Germinal center (tissue), 1 donor: ENCODE measurements at regions not wholly inside any gene's neighbourhood (a gene's known extent, or its start where the extent isn't known, plus 50 kb on each side); places are given as distances from the start of the nearest gene placed in this dataset.

Experiments
- DNase-seq: peaks from one replicate; pipeline ENCODE4 v3.0.0; 2012; ENCODE audit warnings: mixed read lengths, low spot score

DNA sequence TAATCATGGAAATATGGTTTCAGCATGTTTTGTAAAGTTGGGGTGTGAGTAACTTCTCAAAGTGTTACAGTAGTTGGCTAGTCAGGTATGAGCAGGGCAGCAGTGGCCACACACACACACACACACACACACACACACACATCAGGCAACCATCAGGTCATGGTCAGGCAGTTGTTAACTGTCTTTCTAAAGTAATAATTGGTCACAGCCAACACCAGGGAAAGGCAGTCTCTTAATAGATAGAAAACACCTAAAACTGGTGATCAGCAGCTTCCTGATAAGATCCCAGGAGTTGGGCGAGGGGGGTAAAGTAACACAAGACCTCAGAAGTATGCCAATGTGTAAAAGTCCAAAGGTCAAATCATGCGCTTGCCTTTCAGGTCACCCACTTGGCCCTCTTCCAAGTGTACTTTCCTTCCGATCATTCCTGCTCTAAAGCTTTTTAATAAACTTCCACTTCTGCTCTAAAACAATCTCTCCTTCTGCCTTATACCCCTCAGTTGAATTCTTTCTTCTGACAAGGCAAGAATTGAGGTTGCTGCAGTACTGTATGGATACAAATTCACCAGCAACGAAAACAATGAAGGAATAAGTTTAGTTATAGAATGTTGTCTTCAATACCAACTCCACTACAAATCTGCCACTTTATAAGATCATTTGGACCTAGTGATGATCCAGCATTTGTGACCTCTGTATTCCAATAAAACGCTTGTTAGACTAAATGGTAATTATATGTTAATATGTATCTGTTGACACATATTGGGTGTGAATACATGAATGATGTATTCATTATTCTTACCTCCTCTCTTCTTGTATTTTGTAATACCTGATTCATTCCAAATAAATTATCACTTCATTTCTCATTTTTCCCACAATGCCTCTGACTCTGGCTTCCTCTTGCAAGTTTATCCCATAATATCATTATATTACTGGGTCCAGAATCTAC is 254.3 kb downstream of the METTL4 start:
- no peak for DNase-seq

DNA sequence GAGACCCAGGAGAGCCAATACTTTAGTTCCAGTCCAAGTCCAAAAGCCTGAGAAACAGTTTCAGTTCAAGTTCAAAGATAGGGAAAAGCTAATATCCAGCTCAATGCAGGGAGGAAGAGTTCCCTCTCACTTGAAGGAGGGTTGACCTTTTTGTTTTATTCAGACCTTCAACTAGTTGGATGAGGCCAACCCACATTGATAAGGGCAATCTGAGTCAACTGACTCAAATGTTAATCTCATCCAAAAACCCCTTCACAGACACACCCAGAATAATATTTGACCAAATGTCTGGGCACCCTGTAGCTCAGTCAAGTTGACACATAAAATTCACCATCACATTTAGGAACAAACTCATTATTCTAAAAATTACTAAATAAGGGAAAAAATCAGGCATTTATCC is 246.8 kb downstream of the METTL4 start:
- no peak for DNase-seq

DNA sequence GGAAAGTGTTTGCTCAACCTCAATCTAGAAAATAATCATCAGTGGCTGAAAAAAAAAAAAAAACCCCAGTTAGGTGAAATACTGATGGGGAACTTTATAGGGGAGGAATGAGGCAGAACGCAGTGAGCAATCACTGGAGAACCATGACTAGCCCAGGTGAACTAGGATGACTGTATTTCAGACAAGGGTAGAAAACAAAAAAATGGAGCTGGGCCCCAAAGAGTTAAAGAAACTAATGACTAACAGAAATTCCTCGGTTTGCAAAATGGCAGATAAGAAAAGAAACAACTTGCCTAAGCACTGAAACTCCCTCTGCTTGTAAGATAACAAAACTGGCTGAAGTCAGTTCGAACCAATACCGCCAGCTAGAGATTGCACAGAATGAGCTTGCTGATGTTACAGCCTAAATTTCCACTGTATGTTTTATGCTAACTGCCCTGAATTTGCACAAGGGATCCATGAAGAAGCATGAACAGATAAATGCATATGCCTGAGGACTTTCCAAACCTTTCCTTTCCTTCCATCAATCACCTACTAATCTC is 245.9 kb downstream of the METTL4 start:
- DNase-seq, result no peak

DNA sequence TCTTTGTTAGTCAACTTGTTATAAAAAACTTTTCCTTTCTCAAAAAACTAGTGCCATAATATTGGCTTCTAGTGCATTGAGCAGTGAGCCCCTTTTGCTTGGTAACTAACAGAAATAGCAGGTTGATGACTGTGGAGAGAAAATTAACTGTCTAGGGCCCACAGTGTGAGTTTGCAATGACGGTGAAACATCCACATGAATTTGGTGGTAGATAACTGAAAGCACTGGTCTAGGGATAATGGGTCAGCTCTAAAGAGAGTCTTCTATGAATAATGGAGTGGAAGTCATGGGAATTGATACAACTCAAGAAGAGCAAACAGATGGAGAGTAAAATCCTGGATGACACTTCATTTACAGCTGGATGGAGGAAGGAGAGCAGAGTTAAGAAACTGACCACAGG is 245.4 kb downstream of the METTL4 start:
- no peak for DNase-seq

DNA sequence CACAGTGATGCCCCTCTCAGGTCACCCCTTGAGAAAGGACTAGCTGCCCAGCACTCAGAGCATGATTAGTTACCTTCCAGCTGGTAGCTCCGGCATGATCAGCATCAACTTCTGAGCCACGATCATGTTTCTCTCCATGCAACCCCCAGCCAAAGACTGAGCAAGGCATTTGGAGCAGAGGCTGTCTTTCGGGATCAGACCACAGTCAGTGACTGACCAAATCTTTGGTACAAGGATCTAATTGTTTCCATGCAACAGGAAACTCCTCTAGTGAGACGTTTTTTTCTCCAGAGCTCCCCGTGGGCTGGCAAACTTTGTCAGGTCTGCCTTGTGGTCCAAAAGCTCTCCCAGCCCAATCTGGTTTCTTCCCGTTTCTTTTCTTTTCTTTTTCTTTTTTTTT is 244.3 kb downstream of the METTL4 start:
- no peak for DNase-seq

DNA sequence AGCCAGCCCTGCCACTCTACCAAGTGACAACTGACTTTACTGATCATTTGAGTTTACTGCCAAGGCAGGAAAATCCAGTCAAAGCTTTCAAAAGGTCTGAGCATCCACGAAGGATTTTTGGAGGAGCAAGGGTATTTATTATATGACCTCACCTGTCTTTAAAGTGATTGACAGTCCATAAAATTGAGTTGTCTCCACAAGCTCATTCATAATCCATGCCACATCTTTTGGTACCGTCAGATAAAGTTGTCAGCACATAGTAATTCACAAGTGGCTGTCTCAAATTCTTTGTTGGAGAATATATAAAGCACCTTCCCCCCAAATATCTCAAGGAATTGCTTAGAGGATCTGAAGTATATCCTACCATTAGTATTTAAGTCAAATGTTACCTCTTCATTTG is 240.5 kb downstream of the METTL4 start:
- no peak for DNase-seq

DNA sequence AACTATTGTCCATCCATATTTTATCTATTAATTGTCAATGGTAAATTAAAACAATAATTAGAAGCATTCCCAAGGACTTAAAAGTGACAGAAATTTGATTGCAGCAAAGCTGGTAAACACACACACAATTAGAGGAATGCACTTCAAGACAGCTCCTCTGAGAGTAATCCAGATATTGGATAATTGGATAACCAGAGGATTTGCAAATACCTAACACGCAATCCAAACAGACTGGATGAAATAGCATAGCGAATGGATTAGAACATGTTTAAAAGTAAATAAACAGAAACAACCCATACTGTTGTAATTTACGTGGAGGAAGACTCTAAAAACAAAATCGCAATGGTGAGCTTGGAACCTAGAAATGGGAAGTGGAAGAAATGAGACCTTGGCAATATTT is 239.8 kb downstream of the METTL4 start:
- DNase-seq, result no peak

DNA sequence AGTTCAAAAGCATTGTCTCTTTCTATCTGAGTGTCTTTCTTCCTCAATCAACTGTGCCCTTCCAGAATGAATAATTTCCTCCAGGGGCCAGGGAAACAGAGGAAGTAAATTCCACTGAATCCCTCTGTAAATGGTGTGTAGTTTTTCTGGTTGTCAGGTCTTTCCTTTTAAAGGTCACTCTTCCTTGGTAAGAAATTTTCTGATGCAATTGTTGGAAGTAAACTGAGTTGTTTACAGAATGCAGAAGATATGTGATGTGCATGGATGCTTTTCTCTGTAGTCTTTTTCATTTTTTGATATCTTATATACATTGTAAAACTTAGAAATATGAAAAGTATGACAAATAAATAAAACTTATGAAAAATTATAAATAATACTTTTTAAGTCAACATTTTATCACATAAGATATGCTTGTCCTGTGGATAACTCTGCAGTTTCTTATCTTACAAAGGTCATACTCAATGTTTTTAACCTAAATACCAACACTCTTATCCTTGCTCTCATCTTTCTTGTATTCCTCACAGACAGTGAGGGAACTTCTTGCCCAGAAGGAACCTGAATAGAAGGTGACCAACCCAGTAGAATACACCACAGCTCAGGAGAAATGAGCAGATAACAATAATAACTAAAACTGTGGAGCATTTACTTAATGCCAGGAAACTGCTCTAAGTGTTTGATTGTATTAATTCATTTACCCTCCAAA is 234.5 kb downstream of the METTL4 start:
- DNase-seq, result no peak

DNA sequence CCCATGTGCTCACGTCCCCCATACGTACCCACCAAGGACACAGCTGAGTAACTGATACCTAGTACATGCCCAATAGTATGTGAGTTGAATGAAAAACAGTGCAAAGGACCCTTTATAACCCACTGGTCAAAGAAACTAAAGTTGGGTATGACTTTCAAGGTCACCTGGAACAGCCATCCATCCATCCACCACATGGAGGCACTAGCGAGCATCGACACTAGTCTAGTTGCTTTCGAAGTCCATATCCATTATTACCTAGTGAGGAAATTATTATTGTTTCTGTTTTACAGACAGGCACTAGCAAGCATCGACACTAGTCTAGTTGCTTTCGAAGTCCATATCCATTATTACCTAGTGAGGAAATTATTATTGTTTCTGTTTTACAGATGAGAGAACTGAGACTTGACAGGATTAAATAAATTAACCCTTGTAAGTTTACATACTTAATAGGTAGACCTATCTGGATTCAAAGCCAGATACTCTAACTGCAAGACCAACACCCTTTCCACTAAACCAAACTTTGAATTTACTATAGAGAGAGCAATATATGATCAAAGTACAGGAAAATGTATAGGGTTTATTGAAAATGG is 233.7 kb downstream of the METTL4 start:
- peak; percentile 43 for DNase-seq

DNA sequence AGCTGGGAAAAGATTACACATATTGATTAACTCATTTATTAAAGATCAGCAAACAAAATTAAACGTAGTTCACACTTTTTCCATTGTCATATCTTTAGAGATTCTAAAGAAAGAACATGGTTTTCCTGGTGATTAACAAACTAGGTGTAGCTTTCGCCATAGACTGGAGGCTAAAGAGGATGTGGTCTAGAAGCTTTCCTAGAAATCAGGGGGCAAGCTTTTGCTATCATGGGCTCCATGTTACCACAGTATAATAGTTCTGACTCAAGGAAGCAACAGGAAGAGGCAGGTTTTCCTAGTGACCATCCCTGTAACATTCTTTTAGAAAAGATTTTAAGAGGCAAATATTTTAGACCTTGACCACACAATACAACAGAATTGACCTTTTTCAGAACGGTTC is 232.7 kb downstream of the METTL4 start:
- no peak for DNase-seq

DNA sequence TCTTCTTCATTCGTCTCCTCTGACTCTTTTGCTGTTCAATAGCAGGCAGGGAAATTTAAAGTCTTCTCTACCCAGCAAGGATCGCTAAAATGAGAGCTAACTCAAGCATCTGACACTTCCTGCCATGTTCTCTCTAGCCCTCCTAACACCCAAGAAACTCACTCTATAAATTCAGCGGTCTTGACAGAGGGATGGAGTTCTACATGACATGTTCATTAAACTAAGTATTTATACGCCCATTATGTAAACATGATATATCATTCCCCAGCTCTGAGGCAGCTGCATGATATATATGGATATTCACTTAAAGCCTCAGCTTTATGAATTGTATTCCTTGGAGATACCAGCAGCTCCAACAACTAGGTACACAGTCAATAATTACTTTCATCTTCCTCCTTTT is 231.0 kb downstream of the METTL4 start:
- no peak for DNase-seq

DNA sequence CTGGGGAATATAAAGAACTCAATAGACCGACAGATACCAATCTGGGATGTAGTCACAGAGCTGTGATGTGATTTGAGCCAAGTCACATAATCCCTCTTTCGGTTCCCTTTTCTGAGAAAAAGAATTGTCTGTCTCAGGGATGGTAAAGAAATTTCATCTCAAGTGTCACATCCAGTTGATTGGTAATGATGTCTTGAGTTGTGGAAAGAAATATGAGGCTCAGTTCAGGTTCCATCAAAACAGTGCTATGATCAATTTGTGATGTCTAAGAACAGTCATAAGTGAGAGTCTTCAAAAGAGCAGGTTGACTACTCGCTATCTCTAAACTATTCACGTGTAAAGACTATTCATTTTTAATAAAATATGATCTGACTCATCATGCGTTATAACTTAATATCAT is 223.3 kb downstream of the METTL4 start:
- DNase-seq, result no peak

DNA sequence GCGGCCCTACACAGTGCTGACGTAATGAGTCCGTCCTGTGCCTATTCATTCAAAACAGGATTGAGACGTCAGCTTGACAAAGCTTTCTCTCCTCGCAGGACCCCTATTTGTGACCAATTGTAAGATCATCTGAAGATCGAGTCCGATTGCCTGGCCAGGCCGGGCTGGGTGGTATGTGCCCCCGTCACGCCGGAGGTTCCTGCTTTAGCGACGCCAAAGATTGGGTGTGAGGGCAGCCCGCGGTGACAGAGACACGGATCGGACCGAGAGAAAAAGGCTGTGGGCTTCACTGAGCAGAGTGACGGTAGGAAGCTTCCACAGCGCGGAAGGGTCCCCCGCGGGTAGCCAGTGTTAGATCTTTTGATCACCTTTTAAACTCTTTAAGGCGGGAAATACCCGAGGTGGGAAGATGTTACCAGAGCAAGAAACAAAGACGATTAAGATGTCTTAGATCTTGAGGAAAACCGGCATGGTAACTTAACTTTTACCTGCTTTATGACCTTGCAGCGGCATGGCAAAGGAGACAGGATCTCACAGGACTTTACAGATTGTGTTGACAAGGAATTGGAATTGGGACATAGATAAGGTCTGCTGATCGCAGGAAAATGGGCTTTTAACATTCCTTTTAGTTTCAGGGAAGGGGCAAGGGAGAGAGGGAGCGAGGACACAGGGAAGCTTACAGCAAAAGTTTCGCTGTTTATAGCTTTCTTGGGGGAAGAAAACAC is 220.0 kb downstream of the METTL4 start:
- DNase-seq, result no peak

DNA sequence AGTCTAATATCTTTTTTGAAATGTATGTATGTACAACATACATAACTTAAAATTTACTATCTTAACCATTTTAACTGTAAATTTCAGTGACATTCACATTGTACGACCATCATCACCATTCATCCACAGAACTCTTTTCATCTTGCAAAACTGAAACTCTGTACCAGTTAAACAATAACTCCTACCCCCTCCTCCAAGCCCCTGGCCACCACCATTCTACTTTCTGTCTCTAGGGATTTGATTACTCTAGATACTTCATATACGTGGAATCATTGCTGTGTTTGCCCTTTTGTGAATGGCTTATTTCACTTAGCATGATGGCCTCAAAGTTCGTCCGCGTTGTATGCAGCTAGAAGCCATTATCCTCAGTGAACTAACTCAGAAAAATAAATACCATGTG is 217.0 kb downstream of the METTL4 start:
- DNase-seq, result no peak

DNA sequence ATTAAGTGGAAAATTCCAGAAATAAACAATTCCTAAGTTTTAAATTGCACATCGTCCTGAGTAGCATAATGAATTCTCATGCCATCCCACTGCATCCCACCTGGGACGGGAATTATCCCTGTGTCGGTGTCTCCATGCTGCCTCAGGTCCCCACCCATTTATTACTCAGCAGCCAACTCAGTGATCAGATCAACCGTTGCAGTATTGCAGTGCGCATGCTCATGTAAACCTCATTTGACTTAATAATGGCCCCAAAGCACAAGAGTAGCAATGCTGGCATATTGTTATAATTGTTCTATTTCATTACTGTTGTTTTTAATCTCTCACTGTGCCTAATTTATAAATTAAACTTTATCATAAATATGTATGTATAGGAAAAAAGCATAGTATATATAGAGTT is 214.4 kb downstream of the METTL4 start:
- no peak for DNase-seq

DNA sequence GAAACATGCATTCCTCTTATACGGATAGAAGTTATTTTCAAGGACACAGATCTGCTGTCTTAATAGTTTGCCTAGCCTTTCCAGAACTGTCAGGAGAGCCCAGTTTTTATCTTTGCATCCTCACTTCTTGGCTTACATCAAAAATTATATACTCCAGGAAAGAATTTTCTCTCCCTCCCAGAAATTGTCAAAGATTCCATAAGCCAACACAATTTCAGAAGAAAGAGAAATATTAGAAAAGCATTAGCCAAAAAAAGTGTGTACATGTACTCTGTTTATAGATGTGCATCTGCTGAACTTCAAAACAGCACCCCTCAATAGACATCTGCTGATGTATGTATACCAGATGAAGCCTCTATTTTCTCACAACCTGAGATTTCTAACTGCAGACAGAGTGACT is 210.4 kb downstream of the METTL4 start:
- DNase-seq, result no peak

DNA sequence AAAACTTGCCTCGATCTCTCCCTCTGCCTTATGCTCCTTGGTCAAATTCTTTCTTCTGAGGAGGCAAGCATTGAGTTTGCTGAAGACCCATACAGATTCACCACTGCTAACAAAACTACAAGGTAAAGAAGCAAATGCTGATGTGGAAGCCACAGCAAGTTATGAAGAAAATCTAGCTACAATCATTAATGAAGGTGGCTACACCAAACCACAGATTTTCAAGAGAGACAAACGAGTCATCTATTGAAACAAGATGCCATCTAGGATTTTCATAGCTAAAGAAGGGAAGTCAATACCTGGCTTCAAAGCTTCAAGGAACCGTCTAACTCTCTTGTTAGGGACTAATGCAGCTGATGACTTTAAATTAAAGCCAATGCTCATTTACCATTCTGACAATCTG is 203.2 kb downstream of the METTL4 start:
- no peak for DNase-seq

DNA sequence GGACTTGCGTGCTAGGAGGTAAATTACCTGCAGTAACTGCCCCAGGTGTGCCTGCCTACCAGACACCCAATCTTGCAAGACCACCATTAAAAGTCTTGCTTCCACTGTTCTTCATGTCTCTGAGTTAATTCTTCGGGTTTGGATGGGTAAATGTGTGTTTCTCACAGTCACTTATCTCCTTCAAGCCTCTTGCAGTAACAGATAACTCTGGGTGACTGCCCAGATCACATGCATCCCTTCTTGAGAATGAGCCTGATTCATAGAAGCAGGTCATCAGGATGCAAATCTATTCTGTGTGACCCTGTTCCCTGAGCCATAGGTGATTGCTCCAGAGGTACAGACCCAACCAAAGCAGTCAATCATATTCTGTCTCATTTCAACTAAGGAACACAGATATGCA is 194.6 kb downstream of the METTL4 start:
- no peak for DNase-seq

DNA sequence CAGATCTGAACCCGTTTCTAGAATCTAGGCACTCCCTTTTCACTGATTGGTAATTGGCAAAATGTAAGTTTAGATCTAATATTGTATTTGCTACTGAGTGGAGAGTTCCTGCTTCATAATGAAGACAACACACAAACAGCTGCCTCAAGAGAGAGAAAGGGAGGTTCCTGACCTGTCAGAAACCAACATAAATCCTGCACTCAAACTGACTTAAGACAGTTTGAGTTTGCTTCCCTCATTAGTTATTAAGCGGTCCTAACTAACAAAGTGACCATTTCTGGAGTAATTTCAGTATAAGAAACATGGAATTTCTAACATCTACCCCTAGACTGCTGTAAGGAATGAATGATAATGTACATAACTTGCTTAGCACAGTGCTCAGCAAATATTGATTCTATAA is 191.2 kb downstream of the METTL4 start:
- no peak for DNase-seq

DNA sequence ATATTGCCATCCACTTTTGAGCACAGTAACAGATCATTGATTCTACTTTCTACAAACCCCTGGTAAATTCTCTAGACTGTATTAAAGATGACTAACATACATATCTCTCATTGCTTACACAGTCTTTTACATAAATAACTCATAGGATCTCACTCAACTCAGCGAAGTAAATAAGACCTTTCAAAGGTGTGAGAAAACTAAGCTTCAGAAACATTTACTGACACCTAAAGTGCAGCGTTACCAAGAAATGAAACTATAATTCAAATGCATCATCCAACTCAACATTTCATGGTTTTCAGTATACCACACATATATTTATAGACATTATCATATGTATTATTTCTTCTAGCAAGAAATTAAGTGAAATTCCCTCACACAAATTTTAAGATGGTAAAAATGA is 189.8 kb downstream of the METTL4 start:
- no peak for DNase-seq

DNA sequence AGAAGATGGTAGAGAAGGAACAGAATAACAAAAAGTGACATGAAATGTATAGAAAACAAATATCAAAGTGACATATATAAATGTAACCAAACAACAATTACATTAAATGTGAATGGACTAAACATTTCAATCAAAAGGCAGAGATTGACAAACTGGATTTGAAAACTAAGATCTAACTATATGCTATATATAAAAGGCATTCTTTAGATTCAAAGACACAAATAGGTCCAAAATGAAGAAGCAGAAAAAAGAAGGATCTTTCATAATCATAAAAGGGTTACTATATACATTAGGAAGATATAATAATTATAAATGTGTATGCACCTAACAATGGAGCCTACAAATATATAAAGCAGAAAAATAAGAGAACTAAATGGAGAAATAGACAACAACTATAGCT is 183.7 kb downstream of the METTL4 start:
- DNase-seq, result no peak

DNA sequence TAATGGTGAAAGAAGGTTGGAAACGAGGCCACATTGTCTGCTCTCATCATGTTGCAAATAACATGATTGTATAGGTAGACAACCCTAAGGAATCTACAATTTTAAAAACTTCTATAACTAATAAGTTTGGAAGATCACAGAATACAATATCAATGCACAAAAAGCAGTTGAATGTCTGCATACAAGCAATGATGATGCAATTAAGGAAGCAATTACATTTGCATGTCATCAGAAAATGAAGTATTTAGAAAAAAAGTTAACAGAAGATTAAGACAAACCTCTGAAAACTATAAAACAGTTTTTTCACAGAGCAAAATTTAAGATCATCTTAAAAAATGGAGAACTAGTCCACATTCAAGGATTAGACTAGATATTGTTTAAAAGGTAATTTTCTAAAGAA is 181.1 kb downstream of the METTL4 start:
- DNase-seq, result no peak
